ENCODE measurements at regions not wholly inside any gene's neighbourhood (a gene's known extent, or its start where the extent isn't known, plus 50 kb on each side); places are given as distances from the start of the nearest gene placed in this dataset.

DNA sequence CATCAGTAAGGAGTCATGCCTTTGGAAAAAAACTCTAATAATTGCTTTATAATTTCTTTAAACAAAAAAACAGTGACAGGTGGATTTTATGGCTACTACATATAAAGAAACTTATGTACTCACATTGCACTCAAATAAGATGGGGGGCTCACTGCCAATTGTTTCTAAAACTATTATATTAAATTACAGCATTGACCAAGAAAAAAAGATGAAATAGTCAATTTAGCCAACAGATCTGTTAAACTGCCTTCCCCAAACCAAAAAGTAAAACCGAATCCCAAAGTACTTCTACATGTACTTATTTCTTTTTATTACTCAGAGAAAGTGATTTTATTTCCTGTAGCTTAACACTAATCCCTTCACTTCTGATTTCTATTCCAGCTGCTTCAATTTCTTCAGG lies 716.8 kb upstream of the SLITRK5 start:
- in situ Hi-C loops (cut with MboI; ENCODE audit: low pct_unique_long_range_greater_than_20kb, low sequenced_read_pairs, unreplicated experiment) = no loop called here
- TF ChIP-seq, protein P1, sequence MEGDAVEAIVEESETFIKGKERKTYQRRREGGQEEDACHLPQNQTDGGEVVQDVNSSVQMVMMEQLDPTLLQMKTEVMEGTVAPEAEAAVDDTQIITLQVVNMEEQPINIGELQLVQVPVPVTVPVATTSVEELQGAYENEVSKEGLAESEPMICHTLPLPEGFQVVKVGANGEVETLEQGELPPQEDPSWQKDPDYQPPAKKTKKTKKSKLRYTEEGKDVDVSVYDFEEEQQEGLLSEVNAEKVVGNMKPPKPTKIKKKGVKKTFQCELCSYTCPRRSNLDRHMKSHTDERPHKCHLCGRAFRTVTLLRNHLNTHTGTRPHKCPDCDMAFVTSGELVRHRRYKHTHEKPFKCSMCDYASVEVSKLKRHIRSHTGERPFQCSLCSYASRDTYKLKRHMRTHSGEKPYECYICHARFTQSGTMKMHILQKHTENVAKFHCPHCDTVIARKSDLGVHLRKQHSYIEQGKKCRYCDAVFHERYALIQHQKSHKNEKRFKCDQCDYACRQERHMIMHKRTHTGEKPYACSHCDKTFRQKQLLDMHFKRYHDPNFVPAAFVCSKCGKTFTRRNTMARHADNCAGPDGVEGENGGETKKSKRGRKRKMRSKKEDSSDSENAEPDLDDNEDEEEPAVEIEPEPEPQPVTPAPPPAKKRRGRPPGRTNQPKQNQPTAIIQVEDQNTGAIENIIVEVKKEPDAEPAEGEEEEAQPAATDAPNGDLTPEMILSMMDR (IDR thresholded peaks at IDR 0.05; ENCODE audit: extremely low read depth, insufficient read depth, missing control alignments) = no peak
- no peak for DNase-seq (ENCODE audit: low spot score)

DNA sequence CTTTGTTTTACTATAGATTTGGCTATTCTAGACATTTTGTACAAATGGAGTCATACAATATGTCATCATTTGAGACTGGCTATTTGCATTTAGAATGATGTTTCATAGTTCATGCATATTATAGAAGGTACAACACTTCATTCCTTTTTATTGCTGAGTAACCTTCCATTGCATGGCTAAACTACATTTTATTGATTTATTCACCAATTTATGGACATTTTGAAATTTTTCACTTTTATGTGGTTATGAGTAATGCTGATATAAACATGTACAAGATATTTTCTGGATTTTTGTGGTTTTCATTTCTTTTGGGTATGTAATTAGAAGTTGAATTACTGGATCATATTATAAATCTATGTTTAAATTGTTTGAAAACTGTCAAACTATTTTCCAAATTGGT lies 710.3 kb upstream of the SLITRK5 start:
- TF ChIP-seq, protein P1 (IDR thresholded peaks at IDR 0.05; ENCODE audit: extremely low read depth, insufficient read depth, missing control alignments) = no peak
- in situ Hi-C loops (cut with MboI; ENCODE audit: low pct_unique_long_range_greater_than_20kb, low sequenced_read_pairs, unreplicated experiment) = no loop called here
- no peak for DNase-seq (ENCODE audit: low spot score)

- DNase-seq (ENCODE audit: low spot score) = no peak
- in situ Hi-C loops (cut with MboI; ENCODE audit: low pct_unique_long_range_greater_than_20kb, low sequenced_read_pairs, unreplicated experiment) = no loop called here
- TF ChIP-seq, protein P1 (IDR thresholded peaks at IDR 0.05; ENCODE audit: extremely low read depth, insufficient read depth, missing control alignments) = no peak
Observed at GRCh38 chr13:86974251-86974994, 696.7 kb upstream of the SLITRK5 start.

GRCh38 chr13:86974995-86975328 lies 696.2 kb upstream of the SLITRK5 start:
- no peak for DNase-seq (ENCODE audit: low spot score)
- in situ Hi-C loops (cut with MboI; ENCODE audit: low pct_unique_long_range_greater_than_20kb, low sequenced_read_pairs, unreplicated experiment) = no loop called here

DNA sequence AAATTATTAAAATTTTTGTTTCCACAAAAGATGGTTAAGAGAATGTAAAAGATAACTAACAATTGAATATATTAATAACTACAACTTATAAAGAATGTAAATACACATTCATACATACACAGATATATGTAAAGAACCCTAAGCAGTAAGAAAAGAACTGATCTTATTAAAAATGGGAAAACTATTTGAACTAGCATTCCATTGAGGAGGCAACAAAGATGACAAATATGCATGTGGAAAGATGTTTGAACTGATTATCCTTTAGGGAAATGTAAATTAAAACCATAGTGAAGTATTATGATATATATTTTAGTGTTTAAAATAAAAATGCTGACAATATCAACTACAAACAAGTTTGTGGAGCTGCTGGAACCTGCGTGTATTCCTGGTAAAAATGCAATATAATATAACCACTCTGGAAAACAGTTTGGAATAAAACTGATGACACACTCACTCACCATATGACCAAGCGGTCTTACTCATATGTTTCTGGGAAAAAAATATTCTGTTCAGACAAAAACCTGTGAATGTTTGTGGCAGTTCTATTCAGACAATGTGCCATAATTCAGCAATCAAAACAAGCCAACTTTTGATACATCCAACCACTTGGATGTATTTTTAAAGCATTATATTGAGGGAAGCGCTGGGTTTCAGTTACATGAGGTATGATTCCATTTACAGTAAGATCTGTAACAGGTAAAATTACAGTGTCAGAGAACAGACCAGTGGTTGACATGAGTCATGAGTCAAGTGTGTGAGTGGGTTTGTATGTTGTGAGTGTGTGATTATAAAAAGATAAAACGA lies 694.4 kb upstream of the SLITRK5 start:
- TF ChIP-seq, protein P1 (IDR thresholded peaks at IDR 0.05; ENCODE audit: extremely low read depth, insufficient read depth, missing control alignments) = no peak
- no peak for DNase-seq (ENCODE audit: low spot score)
- in situ Hi-C loops (cut with MboI; ENCODE audit: low pct_unique_long_range_greater_than_20kb, low sequenced_read_pairs, unreplicated experiment) = no loop called here

More at GRCh38 chr13:86974995-86975328, 696.2 kb upstream of the SLITRK5 start:
- TF ChIP-seq, protein P1 (IDR thresholded peaks at IDR 0.05; ENCODE audit: extremely low read depth, insufficient read depth, missing control alignments) = no peak

DNA sequence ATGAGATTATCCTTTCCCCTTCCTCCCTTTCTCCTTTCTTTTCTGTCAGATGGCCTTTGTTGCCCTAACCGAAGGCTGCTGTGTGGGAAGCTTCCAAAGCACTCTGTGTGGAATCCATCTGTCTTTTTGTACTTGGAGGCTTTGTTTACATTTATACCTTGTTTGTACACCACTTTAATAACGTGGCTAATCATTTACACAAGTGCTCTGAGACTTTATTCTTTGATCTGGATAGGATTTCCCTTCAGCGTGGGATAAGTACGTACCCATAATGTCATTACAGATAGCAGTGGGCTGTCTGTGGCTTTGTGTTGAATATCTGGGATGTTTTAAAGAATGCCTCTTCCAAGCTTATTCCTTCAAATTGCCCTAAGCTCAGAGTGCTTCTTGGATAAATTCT lies 684.7 kb upstream of the SLITRK5 start:
- TF ChIP-seq, protein P1 (IDR thresholded peaks at IDR 0.05; ENCODE audit: extremely low read depth, insufficient read depth, missing control alignments) = no peak
- in situ Hi-C loops (cut with MboI; ENCODE audit: low pct_unique_long_range_greater_than_20kb, low sequenced_read_pairs, unreplicated experiment) = no loop called here
- no peak for DNase-seq (ENCODE audit: low spot score)

All from GM13977 (cell line).